RWPE1 (cell line): ENCODE measurements at regions not wholly inside any gene's neighbourhood (a gene's known extent, or its start where the extent isn't known, plus 50 kb on each side); places are given as distances from the start of the nearest gene placed in this dataset.

Experiments
- CTCF ChIA-PET: fragments of 350-600 bp; sonication (Branson Sonifier 250); formaldehyde crosslinking; extraction: SDS; loops from one replicate; lab custom pipeline; 2021; lab: Yijun Ruan, JAX
- POLR2A ChIA-PET: fragments of 400-600 bp; formaldehyde crosslinking; extraction: SDS; loops from one replicate; lab custom pipeline; 2020; ENCODE audit warnings: antibody characterized with exemption; ENCODE audit not compliant: low non-redundant PET; lab: Yijun Ruan, JAX
- DNase-seq: peaks from one replicate; pipeline ENCODE4 v3.0.0; 2012; ENCODE audit warnings: low spot score
- H3K27ac ChIP-seq: fragments of 450-650 bp; 2 replicates; pipeline ENCODE4 v1.5.1; 2017
- TF ChIP-seq, protein P1 (sequence below): fragments of 450-650 bp; conservative IDR thresholded peaks from 2 replicates; pipeline ENCODE4 v1.5.1; 2017; ENCODE audit warnings: low read depth, mild to moderate bottlenecking

DNA sequence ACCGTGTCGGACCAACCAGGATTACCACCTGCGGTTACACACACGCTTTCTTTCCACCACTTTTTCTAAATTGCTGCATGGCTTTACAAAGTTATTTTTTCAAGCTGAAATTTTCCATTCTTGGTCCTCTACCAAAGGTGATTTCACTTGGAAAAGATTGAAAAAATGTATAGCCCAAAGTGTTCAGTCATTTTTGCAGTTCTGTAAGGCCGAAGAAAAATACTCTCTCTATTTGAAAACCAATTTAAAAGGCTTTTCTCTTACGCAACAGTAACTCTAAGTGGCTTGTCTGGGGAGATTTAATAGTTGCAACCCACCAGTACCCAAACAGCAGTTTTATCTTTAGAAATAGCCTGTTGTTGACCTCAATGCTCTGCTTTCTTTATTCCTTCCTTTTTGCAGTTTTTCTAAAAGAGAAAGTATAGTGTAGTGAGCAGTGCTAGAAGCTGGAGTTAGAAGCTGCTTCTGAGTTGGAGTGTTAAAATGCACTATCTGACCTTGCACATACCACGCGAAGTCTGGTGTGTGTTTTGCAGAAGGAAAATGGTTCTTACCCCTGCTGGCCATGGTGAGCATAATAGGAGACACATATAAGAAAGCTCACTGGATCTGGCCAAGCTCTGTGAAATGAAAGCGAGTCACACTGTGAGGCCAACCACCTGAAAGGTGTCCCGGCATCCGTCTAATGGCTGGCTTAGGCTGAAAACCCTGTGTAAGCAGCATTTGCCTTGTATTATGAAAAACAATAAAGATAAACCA, 201.0 kb upstream of the ADRA1D start:
- TF ChIP-seq, protein P1, sequence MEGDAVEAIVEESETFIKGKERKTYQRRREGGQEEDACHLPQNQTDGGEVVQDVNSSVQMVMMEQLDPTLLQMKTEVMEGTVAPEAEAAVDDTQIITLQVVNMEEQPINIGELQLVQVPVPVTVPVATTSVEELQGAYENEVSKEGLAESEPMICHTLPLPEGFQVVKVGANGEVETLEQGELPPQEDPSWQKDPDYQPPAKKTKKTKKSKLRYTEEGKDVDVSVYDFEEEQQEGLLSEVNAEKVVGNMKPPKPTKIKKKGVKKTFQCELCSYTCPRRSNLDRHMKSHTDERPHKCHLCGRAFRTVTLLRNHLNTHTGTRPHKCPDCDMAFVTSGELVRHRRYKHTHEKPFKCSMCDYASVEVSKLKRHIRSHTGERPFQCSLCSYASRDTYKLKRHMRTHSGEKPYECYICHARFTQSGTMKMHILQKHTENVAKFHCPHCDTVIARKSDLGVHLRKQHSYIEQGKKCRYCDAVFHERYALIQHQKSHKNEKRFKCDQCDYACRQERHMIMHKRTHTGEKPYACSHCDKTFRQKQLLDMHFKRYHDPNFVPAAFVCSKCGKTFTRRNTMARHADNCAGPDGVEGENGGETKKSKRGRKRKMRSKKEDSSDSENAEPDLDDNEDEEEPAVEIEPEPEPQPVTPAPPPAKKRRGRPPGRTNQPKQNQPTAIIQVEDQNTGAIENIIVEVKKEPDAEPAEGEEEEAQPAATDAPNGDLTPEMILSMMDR, result no peak
- POLR2A ChIA-PET, result no interaction called here
- CTCF ChIA-PET, result interaction anchor here (0.6 to 0.9 kb wide), 2 partner anchors 142 to 307 kb away, joined by 3 read pairs; no protein-coding TSS in a partner anchor
- DNase-seq, result no peak
- H3K27ac ChIP-seq, result no peak overlapping the region

DNA sequence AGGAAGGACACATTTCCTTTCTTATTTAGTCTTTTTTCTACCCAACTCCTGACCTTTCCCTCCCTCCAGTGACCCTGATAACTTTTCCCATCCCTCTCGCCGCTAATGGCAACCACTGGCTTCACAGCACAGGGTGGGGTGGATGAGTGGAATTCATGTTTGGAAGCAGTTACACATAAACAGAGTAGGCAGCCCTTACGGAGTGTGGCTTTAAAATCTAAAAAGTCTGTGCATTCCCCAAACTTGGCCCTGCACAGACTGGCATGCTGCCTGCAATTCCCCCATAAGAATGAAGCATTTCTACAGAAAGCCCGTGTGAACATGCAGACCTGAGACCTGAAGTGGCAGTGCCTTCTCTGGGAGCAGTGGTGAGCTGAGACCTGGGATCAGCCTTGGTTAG, 196.7 kb upstream of the ADRA1D start:
- CTCF ChIA-PET, result interaction anchor here (0.6 kb wide), 1 partner anchor 494 kb away, joined by 4 read pairs; no protein-coding TSS in a partner anchor
- no peak for DNase-seq
- TF ChIP-seq, protein P1, result no peak
- POLR2A ChIA-PET, result no interaction called here
- no peak overlapping the region for H3K27ac ChIP-seq

DNA sequence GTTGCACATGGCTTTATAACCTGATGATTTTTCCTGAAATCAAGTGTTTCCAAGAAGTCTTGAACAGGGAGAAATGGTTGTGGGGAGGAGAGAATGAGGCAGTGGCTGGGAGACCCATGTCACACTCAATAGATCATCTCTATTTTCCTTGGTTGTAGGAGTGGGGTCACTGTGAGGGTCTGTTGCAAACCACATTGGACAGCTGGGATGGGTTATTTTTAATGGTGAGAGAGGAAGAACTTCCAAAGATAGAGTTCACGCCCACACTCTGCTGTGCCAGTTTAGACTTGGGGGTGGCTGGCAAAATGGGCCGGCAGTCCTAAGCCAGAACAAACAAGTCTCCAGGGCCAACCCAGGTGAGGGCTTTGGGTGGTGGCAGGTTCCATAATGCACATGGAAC, 196.2 kb upstream of the ADRA1D start:
- TF ChIP-seq, protein P1, result no peak
- POLR2A ChIA-PET, result no interaction called here
- CTCF ChIA-PET, result interaction anchor here (0.6 kb wide), 1 partner anchor 493 kb away, joined by 4 read pairs; no protein-coding TSS in a partner anchor
- no peak overlapping the region for H3K27ac ChIP-seq
- DNase-seq, result no peak

DNA sequence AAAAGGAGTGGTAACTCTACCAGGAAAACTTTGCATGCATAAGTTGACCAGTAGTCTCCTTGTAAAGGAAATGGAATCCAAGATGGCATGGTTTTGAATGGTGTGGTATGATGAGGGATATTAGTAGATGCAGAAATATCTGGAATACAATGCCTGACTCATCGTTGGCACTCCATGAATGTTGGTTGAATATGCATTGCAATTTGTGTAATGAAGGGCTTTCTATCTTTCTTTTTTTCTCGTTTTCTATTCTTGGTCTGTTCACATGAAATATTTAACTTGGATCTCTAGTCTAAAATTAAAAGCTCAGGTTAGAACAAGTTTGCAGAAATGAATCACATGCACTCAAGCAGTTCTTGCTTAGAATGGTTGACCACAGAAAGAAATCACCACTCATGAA, 195.3 kb upstream of the ADRA1D start:
- DNase-seq, result peak; percentile 82
- CTCF ChIA-PET, result no interaction called here
- TF ChIP-seq, protein P1, result no peak
- POLR2A ChIA-PET, result no interaction called here
- peak overlapping the region; percentile 74 for H3K27ac ChIP-seq

DNA sequence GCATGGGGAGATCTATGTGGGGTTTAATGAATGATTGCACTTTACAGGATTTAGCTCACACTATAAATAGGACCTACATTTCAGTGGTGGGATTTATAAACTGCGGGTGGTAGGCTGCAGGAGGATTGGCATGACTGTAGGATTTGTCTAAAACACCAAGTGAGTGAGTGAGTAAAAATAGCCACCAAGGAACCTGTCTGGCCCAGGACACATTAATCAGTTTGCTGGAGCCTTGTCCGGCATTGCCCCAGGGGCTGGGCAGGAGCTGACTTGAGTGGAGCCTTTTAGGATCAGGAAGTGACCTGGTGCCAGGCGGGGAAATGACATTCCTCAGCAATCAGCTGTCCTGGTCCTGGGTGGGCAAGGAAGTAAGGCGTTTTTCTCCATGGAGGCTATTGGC, 193.9 kb upstream of the ADRA1D start:
- CTCF ChIA-PET, result no interaction called here
- peak; percentile 59 for DNase-seq
- peak overlapping the region; percentile 74 for H3K27ac ChIP-seq
- POLR2A ChIA-PET, result no interaction called here
- TF ChIP-seq, protein P1, result no peak

DNA sequence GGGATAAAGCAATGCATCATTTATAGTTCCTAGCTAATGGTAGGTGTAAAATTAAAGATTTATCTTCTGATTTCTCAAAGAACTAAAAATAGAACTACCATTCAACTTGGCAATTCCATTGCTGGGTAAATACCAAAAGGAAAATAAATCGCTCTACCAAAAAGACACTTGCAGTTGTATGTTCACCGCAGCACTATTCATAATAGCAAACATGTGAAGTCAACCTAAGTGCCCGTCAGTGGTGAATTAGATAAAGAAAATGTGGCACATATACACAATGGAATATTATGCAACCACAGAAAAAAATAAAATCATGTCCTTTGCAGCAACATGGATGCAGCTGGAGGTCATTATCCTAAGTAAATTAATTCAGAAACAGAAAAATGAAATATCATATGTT, 192.8 kb upstream of the ADRA1D start:
- ChIA-PET POLR2A (no interaction called here), CTCF (no interaction called here)
- no peak overlapping the region for H3K27ac ChIP-seq
- no peak for DNase-seq
- TF ChIP-seq, protein P1, result no peak
